Hepatocyte (in vitro differentiated cells): ENCODE measurements at regions not wholly inside any gene's neighbourhood (a gene's known extent, or its start where the extent isn't known, plus 50 kb on each side); places are given as distances from the start of the nearest gene placed in this dataset.

ENCODE experiments used
- DNase-seq: peaks from one replicate; pipeline ENCODE4 v3.0.0-alpha.2; 2016; ENCODE audit warnings: low spot score
- H2AFZ ChIP-seq: fragments of 200-600 bp; sonication (generic); 2 replicates; pipeline ENCODE4 v1.6.0; 2016; ENCODE audit warnings: antibody characterized with exemption, mild to moderate bottlenecking
- H3K27ac ChIP-seq: fragments of 200-600 bp; sonication (generic); 2 replicates; pipeline ENCODE4 v1.5.1; 2016; ENCODE audit warnings: mild to moderate bottlenecking
- H3K27me3 ChIP-seq: fragments of 200-600 bp; sonication (generic); 2 replicates; pipeline ENCODE4 v1.6.1; 2016
- H3K36me3 ChIP-seq: fragments of 200-600 bp; sonication (generic); replicated peaks from 2 replicates; pipeline ENCODE4 v1.5.1; 2016; ENCODE audit warnings: low read depth; ENCODE audit not compliant: insufficient read depth
- H3K4me1 ChIP-seq: fragments of 200-600 bp; sonication (generic); 2 replicates; pipeline ENCODE4 v1.5.1; 2016; ENCODE audit warnings: mild to moderate bottlenecking, moderate library complexity; ENCODE audit not compliant: insufficient read depth
- H3K4me2 ChIP-seq: fragments of 200-600 bp; sonication (generic); 2 replicates; pipeline ENCODE4 v1.6.0; 2016
- H3K4me3 ChIP-seq: fragments of 200-600 bp; sonication (generic); 2 replicates; pipeline ENCODE4 v1.5.1; 2016; ENCODE audit warnings: mild to moderate bottlenecking
- H3K79me2 ChIP-seq: fragments of 200-600 bp; sonication (generic); 2 replicates; pipeline ENCODE4 v1.6.0; 2017; ENCODE audit warnings: mild to moderate bottlenecking
- H3K9me2 ChIP-seq: fragments of 200-600 bp; sonication (generic); replicated peaks from 2 replicates; pipeline ENCODE4 v1.6.0; 2017; ENCODE audit warnings: mild to moderate bottlenecking; ENCODE audit not compliant: insufficient read depth
- H3K9me3 ChIP-seq: fragments of 200-600 bp; sonication (generic); 2 replicates; pipeline ENCODE4 v1.5.1; 2016; ENCODE audit warnings: low read depth, mild to moderate bottlenecking
- H4K20me1 ChIP-seq: fragments of 200-600 bp; sonication (generic); 2 replicates; pipeline ENCODE4 v1.6.0; 2016; ENCODE audit warnings: mild to moderate bottlenecking; ENCODE audit not compliant: insufficient read depth, poor library complexity, severe bottlenecking
- CTCF ChIP-seq: fragments of 200-600 bp; sonication (generic); IDR thresholded peaks from 2 replicates; pipeline ENCODE4 v1.5.1; 2016; ENCODE audit warnings: antibody characterized with exemption, mild to moderate bottlenecking; ENCODE audit not compliant: poor library complexity
- EZH2 ChIP-seq: fragments of 200-600 bp; sonication (generic); IDR thresholded peaks from 2 replicates; pipeline ENCODE4 v1.6.1; 2016; ENCODE audit warnings: antibody characterized with exemption, mild to moderate bottlenecking, borderline replicate concordance
- EZH2phosphoT487 ChIP-seq: fragments of 200-600 bp; sonication (generic); IDR thresholded peaks from one replicate; pipeline ENCODE4 v1.6.1; 2018; ENCODE audit warnings: antibody characterized with exemption, mild to moderate bottlenecking, low read depth, moderate library complexity; ENCODE audit not compliant: unreplicated experiment, severe bottlenecking
- WGBS: methylation state at CpG from one replicate; pipeline ENCODE4 v1.1.6; 2016; ENCODE audit warnings: low lambda C conversion rate; ENCODE audit errors: missing lambda C conversion rate; 5-methylcytosine and 5-hydroxymethylcytosine counted together

GRCh38 chr3:177783767-177784166 lies 586.5 kb upstream of the TBL1XR1 start:
- Histone ChIP-seq H3K27ac (no peak overlapping the region), H3K4me3 (no peak overlapping the region), H3K36me3 (no peaks in the 10 kb centered on the region), H3K4me2 (no peak overlapping the region), H4K20me1 (no peaks in the 10 kb centered on the region), H3K27me3 (no peaks in the 10 kb centered on the region), H3K79me2 (no peaks in the 10 kb centered on the region), H2AFZ (no peak overlapping the region), H3K9me2 (no peaks in the 10 kb centered on the region), H3K4me1 (peaks cover 4% of the 10 kb centered on the region), H3K9me3 (no peaks in the 10 kb centered on the region)
- no peak for TF ChIP-seq CTCF
- TF ChIP-seq EZH2, result no peak
- no peak for TF ChIP-seq EZH2phosphoT487
- WGBS, result 88% methylated on average over 5 of the region's 5 CpGs
- DNase-seq, result no peak

DNA sequence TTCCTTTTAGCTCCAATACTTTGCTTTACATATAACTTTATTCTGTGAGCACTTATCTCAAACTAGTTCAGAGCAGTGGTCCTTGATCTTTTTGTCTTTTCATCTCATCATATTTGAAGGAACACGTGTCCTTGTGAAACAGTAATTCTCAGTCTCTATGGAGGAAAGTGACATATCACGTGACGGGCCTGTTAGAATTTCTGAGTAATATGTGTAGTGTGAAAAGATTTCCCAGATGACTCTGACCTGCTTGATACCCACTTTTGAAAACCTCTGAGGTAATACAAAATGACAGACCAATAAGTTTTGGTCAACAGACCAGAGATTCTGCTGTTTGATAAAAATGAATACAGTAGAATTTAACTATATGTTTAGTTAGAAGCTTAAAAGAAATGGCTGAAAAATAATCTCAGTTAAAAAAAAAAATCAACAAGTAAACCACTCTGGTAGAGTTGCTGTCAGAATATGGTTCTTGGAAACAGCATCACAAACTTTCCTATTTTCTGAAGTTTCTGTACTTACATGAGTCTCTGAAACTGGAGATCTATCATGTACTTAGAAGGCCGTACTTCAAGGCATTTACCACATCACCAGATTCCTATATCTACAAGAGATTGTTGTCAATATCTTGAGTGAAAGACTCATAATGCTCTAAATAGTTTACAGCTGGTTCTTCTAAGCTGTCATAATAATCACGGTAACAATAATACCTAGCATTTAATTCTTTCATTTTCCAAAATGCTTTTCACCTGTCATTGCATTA lies 590.2 kb upstream of the TBL1XR1 start:
- WGBS, result 71% methylated on average over 5 of the region's 5 CpGs
- Histone ChIP-seq H3K27ac (no peak overlapping the region), H3K4me1 (no peaks in the 10 kb centered on the region), H3K27me3 (no peaks in the 10 kb centered on the region), H2AFZ (no peak overlapping the region), H3K36me3 (no peaks in the 10 kb centered on the region), H3K79me2 (no peaks in the 10 kb centered on the region), H4K20me1 (no peaks in the 10 kb centered on the region), H3K4me2 (no peak overlapping the region), H3K4me3 (no peak overlapping the region), H3K9me3 (no peaks in the 10 kb centered on the region), H3K9me2 (no peaks in the 10 kb centered on the region)
- no peak for TF ChIP-seq EZH2phosphoT487
- TF ChIP-seq EZH2, result no peak
- no peak for TF ChIP-seq CTCF
- DNase-seq, result no peak

DNA sequence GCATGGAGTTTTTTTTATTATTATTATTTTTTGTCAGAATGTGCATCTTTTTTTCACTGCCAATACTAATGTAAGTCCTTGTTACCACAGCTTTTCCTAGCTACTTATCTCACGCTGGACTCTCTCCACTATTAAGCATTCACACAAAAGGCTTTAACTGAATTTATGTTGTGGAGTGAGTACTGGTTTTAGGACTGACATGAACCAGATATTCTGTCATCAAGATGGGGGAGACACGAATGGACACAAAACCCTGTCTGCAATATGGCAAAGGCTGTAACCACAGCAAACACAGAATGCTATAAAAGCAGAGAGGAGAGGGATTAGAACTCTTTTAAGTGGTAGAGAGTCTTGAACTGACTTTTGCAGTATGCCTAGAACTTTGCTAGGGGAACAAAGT lies 592.2 kb upstream of the TBL1XR1 start:
- Histone ChIP-seq H3K27me3 (no peaks in the 10 kb centered on the region), H3K79me2 (no peaks in the 10 kb centered on the region)

More for the DNA sequence above, 592.2 kb upstream of the TBL1XR1 start:
- Histone ChIP-seq H2AFZ (no peak overlapping the region), H3K4me3 (no peak overlapping the region), H3K27ac (no peak overlapping the region), H4K20me1 (no peaks in the 10 kb centered on the region), H3K9me3 (no peaks in the 10 kb centered on the region), H3K4me1 (no peaks in the 10 kb centered on the region), H3K36me3 (no peaks in the 10 kb centered on the region), H3K4me2 (no peak overlapping the region), H3K9me2 (no peaks in the 10 kb centered on the region)
- 55% methylated on average over 2 of the region's 2 CpGs for WGBS
- no peak for TF ChIP-seq EZH2phosphoT487
- TF ChIP-seq CTCF, result no peak
- TF ChIP-seq EZH2, result no peak
- DNase-seq, result peak; percentile 10
